ENCODE measurements at regions not wholly inside any gene's neighbourhood (a gene's known extent, or its start where the extent isn't known, plus 50 kb on each side); places are given as distances from the start of the nearest gene placed in this dataset.
"Not testable (repeated sequence)": the region's sequence is repeated elsewhere in the genome, so short reads cannot be mapped to it uniquely, and the experiment has no call there.

- DNase-seq (ENCODE audit: low read depth in 4 of 4, low spot score in 1 of 4), result no peak
These were observed 939.0 kb downstream of the LRFN5 start for GRCh38 chr14:42545636-42546035.

GRCh38 chr14:42541535-42542001 is 934.9 kb downstream of the LRFN5 start:
- DNase-seq (ENCODE audit: low read depth in 4 of 4, low spot score in 1 of 4), result no peak

DNA sequence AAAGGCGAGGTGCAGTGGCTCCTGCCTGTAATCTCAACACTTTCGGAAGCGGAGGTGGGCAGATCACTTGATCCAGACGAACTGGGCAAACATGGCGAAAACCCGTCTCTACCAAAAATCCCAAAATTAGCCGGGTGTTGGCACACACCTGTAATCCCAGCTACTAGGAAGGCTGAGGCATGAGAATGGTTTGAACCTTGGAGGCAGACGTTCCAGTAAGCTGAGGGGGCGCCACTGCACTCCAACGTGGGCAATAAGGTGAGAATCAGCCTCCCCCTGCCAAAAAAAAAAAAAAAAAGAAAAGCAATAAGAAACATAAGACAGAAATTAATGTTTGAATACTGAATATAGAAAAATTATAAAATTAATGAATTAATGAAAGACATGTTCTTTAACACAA is 928.7 kb downstream of the LRFN5 start:
- DNase-seq (ENCODE audit: low read depth in 4 of 4, low spot score in 1 of 4), result no peak

DNA sequence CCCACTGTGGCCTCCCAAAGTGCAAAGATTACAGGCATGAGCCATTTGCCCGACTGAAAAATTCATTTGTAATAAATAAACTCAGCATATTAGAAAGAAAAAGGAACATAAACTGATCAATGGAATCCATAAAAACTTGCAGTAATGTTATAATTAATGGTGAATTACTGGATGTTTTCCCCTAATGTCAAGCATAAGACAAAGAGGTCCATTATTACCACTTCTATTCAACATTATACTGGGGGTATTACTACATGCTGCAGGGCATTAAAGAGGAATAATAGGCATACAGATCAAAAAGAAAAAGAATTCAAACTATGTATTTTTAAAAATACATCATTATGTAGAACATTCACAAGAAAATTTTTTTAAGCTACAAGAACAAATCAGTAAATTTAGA is 926.8 kb downstream of the LRFN5 start:
- DNase-seq (ENCODE audit: low read depth in 4 of 4, low spot score in 1 of 4), result no peak

GRCh38 chr14:42532194-42532593 is 925.5 kb downstream of the LRFN5 start:
- DNase-seq (ENCODE audit: low read depth in 4 of 4, low spot score in 1 of 4), result no peak

DNA sequence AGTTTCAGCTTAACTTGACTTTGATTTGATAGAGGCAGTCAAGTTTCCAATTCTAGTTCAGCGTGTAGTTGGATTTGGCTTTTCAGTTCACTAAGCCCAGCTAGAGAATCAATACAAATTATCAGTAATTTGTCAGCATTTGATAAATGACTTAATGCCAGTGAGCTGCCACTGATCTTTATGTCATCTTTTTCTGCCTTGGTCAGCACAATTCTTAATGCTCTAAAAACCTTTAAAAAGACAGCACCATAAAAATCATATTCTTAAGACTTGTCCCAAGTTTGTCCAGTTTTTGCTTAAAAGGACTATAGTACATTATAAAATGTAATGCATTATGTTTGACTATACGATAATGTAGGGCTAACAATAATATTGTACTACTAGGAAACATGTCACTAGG is 920.5 kb downstream of the LRFN5 start:
- no peak for DNase-seq (ENCODE audit: low read depth in 4 of 4, low spot score in 1 of 4)

GRCh38 chr14:42523666-42524065 is 917.0 kb downstream of the LRFN5 start:
- DNase-seq (ENCODE audit: low read depth in 4 of 4, low spot score in 1 of 4), result no peak

DNA sequence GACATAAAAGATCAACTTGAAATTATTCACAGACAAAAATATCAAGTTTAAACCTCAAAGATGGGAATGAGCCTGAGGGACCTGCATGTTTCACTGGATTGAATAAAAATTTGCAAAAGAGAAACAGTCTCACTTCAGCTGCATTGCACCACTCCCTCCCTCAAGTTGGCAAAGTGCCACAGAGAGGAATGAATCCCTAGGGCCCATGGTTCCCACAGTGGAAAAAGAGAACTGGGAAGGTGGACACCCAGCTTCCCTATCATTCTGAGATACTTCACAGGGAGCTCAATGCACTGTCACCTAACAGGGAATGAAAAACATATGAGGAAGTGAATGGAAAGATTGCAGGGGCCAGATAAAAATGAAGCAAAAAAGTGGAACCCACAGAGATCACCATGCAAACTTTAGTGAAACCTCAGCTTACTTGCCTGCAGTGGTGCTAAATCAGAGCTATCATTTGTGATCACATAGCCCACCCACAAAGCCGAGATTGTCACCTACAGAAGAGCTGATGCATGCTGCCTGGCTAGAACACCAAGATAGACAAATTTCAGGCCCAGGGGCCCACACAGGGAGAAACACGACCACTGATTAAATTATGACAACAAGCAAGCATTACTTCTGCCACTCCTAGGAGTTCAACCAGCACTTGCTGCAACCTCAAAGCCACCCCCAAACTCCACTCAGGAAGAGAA is 911.3 kb downstream of the LRFN5 start:
- DNase-seq (ENCODE audit: low read depth in 4 of 4, low spot score in 1 of 4), result no peak

DNA sequence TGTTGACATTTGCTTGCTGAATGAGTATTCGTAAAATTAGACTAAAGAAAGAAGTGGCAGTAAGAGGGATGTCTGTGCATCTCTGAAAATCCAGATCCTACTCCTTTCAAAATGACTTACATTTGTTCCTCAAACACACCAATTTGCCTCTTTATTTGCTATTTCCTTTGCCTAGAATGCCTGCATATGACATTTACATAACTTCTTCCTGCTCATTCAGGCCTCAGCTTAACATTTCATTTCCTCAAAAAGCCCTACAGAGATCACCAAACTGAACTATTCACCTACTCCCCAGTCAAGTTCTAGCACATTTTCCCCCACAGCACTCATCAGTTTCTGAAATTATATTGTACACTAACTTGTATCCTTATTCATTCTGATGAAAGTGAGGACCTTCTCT is 907.2 kb downstream of the LRFN5 start:
- DNase-seq (ENCODE audit: low read depth in 4 of 4, low spot score in 1 of 4), result no peak

- DNase-seq (ENCODE audit: low read depth in 4 of 4, low spot score in 1 of 4), result no peak
These were observed 903.4 kb downstream of the LRFN5 start for GRCh38 chr14:42510071-42510470.

DNA sequence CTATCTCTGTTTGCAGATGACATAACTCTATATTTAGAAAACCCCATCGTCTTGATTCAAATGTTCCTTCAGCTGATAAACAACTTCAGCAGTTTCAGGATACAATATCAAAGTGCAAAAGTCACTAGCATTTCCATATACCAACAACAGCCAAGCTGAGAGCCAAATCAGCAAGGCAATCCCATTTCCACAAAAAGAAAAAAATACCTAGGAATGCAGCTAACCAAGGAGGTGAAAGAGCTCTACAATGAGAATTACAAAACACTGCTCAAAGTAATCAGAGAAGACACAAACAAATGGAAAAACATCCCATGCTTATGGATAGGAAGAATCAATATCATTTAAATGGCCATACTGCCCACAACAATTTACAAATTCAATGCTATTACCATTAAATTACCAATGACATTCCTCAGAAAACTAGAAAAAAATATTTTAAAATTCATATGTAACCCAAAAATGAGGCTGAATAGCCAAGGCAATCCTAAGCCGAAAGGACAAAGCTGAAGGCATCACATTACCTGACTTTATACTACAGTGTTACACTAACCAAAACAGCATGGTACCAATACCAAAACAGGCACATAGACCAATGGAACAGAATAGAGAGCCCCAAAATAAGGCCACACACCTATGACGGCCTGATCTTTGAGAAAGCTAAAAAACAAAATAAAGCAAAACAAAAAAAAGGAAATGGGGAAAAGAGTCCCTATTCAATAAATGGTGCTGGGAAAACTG is 901.7 kb downstream of the LRFN5 start:
- no peak for DNase-seq (ENCODE audit: low read depth in 4 of 4, low spot score in 1 of 4)

- no peak for DNase-seq (ENCODE audit: low read depth in 4 of 4, low spot score in 1 of 4)
These were observed 897.8 kb downstream of the LRFN5 start for GRCh38 chr14:42504433-42504832.

- no peak for DNase-seq (ENCODE audit: low read depth in 4 of 4, low spot score in 1 of 4)
These were observed 892.5 kb downstream of the LRFN5 start for GRCh38 chr14:42499137-42499536.

DNA sequence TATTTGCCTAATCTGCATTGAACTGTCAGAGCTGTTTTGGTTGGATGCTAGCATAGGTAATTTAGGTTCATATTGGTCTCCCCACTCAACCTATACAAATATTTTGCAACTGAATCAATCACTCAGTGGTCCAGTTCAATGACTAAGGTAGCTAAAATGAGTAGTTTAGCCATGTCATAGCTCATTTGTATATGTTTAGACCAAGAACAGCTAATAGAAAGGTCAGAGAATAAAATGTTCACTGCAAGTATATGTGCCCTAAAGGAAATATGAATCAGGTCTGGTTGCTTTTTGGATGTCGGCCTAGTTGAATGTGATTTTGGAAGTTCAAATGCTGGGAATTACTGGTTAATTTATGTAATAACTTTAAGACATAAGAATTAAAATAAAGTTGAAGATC is 883.9 kb downstream of the LRFN5 start:
- DNase-seq (ENCODE audit: low read depth in 4 of 4, low spot score in 1 of 4), result no peak

DNA sequence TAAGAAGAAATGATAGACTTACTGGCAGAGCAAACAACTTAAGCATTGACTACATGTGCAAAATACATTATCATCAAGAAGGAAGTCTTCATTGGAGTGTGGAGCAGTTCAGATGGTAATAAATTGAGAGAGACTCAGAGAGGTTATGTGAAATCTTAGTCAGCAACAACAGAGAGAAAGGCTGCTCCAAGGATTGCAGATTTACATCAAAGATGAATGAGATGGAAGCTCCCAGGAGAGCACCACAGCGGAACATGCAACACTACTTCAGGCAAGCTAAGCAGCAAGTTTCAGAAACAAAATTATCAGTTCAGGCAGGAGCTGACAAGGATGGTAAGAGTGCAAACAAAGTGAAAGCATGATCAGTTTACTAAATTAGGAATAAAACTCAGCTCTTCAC is 882.3 kb downstream of the LRFN5 start:
- no peak for DNase-seq (ENCODE audit: low read depth in 4 of 4, low spot score in 1 of 4)

DNA sequence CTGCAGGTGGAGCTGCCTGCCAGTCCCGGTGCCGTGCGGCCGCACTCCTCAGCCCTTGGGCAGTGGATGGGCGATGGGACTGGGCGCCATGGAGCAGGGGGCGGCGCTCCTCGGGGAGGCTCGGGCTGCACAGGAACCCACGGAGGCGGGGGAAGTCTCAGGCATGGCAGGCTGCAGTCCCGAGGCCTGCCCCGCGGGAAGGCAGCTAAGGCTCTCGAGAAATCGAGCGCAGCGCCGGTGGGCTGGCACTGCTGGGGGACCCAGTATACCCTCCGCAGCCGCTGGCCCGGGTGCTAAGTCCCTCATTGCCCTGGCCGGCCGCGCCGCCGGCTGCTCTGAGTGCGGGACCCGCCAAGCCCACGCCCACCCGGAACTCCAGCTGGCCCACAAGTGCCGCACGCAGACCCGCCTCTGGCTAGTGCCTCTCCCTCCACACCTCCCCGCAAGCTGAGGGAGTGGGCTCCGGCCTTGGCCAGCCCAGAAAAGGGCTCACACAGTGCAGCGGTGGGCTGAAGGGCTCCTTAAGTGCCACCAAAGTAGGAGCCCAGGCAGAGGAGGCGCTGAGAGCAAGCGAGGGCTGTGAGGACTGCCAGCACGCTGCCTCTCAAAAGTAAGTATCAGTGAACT is 875.8 kb downstream of the LRFN5 start:
- not testable (repeated sequence) for DNase-seq (ENCODE audit: low read depth in 4 of 4, low spot score in 1 of 4)

DNA sequence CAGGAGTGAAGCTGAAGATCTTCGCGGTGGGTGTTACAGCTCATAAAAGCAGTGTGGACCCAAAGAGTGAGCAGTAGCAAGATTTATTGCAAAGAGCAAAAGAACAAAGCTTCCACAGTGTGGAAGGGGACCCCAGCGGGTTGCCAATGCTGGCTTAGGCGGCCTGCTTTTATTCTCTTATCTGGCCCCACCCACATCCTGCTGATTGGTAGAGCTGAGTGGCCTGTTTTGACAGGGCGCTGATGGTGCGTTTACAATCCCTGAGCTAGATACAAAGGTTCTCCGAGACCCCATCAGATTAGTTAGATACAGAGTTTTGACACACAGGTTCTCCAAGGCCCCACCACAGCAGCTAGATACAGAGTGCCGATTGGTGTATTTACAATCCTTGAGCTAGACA is 875.0 kb downstream of the LRFN5 start:
- DNase-seq (ENCODE audit: low read depth in 4 of 4, low spot score in 1 of 4), result not testable (repeated sequence)

DNA sequence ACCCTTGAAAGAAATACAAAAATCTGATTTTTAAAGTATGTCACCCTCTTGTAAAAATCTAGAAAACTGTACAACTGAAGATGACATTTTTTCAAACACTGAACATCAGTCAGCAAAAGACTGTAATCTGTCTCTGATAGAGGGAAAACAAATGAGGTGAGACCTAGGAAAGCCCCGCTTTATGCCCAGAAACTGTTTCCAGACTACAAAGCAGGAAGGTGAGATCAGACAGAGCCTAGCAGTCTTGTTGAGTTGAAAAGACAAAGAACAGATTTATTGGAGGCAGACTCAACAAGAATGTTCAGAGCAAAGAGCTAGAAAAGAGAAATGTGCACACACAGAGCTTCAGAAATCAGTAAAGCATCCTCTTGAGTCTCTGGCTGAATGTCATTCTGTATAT is 873.6 kb downstream of the LRFN5 start:
- no peak for DNase-seq (ENCODE audit: low read depth in 4 of 4, low spot score in 1 of 4)

DNA sequence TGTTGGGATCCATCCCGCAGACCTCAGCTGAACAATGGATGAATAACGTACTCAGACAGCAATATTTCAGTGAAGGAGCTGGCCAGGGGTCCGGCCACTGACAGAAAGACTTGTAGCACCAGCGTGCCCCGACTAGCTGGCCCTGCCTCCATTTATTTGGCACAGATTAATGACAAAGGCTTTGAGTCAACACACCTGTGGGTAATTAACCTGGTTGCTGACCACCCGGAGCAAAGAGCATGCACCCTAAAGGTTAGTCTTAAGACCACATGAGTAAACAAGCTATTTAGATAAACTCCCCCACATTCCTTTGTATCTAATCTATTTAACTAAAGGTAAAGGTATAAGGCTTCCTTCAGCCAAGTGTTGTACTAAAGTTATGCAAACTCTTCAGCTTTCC is 868.6 kb downstream of the LRFN5 start:
- DNase-seq (ENCODE audit: low read depth in 4 of 4, low spot score in 1 of 4), result no peak

DNA sequence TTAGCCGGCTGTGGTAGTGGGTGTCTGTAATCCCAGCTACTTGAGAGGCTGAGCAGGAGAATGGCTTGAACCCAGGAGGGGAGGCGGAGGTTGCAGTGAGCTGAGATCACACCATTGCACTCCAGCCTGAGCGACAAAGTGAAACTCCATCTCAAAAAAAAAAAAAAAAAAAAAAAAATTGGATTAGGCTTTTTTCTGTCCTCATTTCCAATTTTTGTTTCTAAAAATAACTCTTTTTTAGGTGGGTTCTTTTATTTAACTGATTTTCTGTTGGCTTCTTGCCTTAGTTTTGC is 863.7 kb downstream of the LRFN5 start:
- DNase-seq (ENCODE audit: low read depth in 4 of 4, low spot score in 1 of 4), result no peak

- DNase-seq (ENCODE audit: low read depth in 4 of 4, low spot score in 1 of 4), result no peak
These were observed 863.2 kb downstream of the LRFN5 start for GRCh38 chr14:42469637-42470426.

DNA sequence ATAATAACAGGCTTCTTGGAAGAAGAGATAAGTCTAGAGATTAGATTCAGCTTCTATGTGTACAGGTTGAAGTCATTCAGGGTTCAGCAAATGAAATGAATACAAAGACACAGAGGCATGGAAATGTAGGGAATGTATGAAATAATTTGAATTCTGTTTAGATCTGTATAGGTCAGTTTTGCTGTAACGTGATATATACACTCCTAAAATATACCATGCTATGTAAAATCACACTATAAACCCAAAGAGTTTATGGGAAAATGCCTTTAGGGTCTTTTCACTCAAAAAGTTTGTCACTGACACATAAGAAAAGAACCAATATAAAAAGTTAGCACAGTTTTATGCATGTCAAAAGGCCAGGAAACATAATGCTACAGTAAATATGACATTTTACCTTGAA is 854.0 kb downstream of the LRFN5 start:
- DNase-seq (ENCODE audit: low read depth in 4 of 4, low spot score in 1 of 4), result no peak
